Neural cell (in vitro differentiated cells): ENCODE measurements at regions not wholly inside any gene's neighbourhood (a gene's known extent, or its start where the extent isn't known, plus 50 kb on each side); places are given as distances from the start of the nearest gene placed in this dataset.

ENCODE experiments used
- H2AFZ ChIP-seq: fragments of 200-600, 300-800 bp; sonication (generic), shearing (Covaris generic); 2 replicates; pipeline ENCODE4 v1.6.0; 2014; ENCODE audit warnings: low read depth, mild to moderate bottlenecking, antibody characterized with exemption, low read length, moderate library complexity
- H3F3A ChIP-seq: fragments of 200-600 bp; shearing (Covaris generic); 2 replicates; pipeline ENCODE4 v1.6.1; 2016; ENCODE audit warnings: mild to moderate bottlenecking, moderate library complexity, mixed read lengths, antibody characterized with exemption, low read length; ENCODE audit not compliant: insufficient read depth, poor library complexity, severe bottlenecking
- H3K27ac ChIP-seq: fragments of 200-600, 300-800 bp; sonication (generic), shearing (Covaris generic); 2 replicates; pipeline ENCODE4 v1.5.1; 2014; ENCODE audit warnings: mild to moderate bottlenecking, low read length, moderate library complexity
- H3K27me3 ChIP-seq: fragments of 300-800, 200-600 bp; sonication (generic), shearing (Covaris generic); 2 replicates; pipeline ENCODE4 v1.6.0; 2014; ENCODE audit warnings: mild to moderate bottlenecking, low read depth, low read length, moderate library complexity; ENCODE audit not compliant: insufficient read depth
- H3K36me3 ChIP-seq: fragments of 300-800, 200-600 bp; sonication (generic), shearing (Covaris generic); 2 replicates; pipeline ENCODE4 v1.5.1; 2014; ENCODE audit warnings: mild to moderate bottlenecking, antibody characterized with exemption, low read length, moderate library complexity; ENCODE audit not compliant: insufficient read depth
- H3K4me2 ChIP-seq: fragments of 300-800, 200-600 bp; sonication (generic), shearing (Covaris generic); 2 replicates; pipeline ENCODE4 v1.6.0; 2014; ENCODE audit warnings: mild to moderate bottlenecking, low read length
- H3K4me3 ChIP-seq: fragments of 300-800, 200-600 bp; sonication (generic), shearing (Covaris generic); 2 replicates; pipeline ENCODE4 v1.5.1; 2014; ENCODE audit warnings: mild to moderate bottlenecking, low read length, moderate library complexity
- H3K79me2 ChIP-seq: fragments of 200-600 bp; shearing (Covaris generic); replicated peaks from 2 replicates; pipeline ENCODE4 v1.6.0; 2014; ENCODE audit warnings: mild to moderate bottlenecking, low read length, moderate library complexity; ENCODE audit not compliant: insufficient read depth
- H3K9ac ChIP-seq: fragments of 300-800, 200-600 bp; sonication (generic), shearing (Covaris generic); 2 replicates; pipeline ENCODE4 v1.6.1; 2016; ENCODE audit warnings: mild to moderate bottlenecking, low read length, mixed read lengths
- H3K9me2 ChIP-seq: fragments of 200-600 bp; shearing (Covaris generic); 2 replicates; pipeline ENCODE4 v1.6.1; 2016; ENCODE audit warnings: mild to moderate bottlenecking, low read length, mixed read lengths; ENCODE audit not compliant: insufficient read depth
- H3K9me3 ChIP-seq: fragments of 200-600, 300-800 bp; sonication (generic), shearing (Covaris generic); 2 replicates; pipeline ENCODE4 v1.6.1; 2016; ENCODE audit warnings: mild to moderate bottlenecking, mixed run types, low read length, moderate library complexity, mixed read lengths
- H4K20me1 ChIP-seq: fragments of 200-600 bp; shearing (Covaris generic); 2 replicates; pipeline ENCODE4 v1.6.1; 2016; ENCODE audit warnings: mild to moderate bottlenecking, mixed run types; ENCODE audit not compliant: insufficient read depth
- CTCF ChIP-seq: fragments of 450-650 bp; IDR thresholded peaks from 2 replicates; pipeline ENCODE4 v1.5.1; 2014; ENCODE audit warnings: antibody characterized with exemption, mild to moderate bottlenecking, moderate library complexity; ENCODE audit not compliant: poor library complexity, severe bottlenecking
- EP300 ChIP-seq: fragments of 450-650 bp; conservative IDR thresholded peaks from 2 replicates; pipeline ENCODE4 v1.6.1; 2014; ENCODE audit warnings: antibody characterized with exemption, mild to moderate bottlenecking, moderate library complexity; ENCODE audit not compliant: poor library complexity, severe bottlenecking
- EZH2 ChIP-seq: fragments of 200-600, 300-800 bp; shearing (Covaris generic), sonication (generic); IDR thresholded peaks from 2 replicates; pipeline ENCODE4 v1.6.1; 2014; ENCODE audit warnings: antibody characterized with exemption, low read length, borderline replicate concordance, mild to moderate bottlenecking; ENCODE audit not compliant: insufficient read depth, poor library complexity, severe bottlenecking
- MXI1 ChIP-seq: fragments of 450-650 bp; conservative IDR thresholded peaks from 2 replicates; pipeline ENCODE4 v1.6.1; 2014; ENCODE audit warnings: antibody characterized with exemption, mild to moderate bottlenecking; ENCODE audit not compliant: poor library complexity, severe bottlenecking
- POLR2AphosphoS5 ChIP-seq: IDR thresholded peaks from 2 replicates; pipeline ENCODE4 v1.6.1; 2012
- RAD21 ChIP-seq: fragments of 450-650 bp; conservative IDR thresholded peaks from 2 replicates; pipeline ENCODE4 v1.6.1; 2014; ENCODE audit warnings: antibody characterized with exemption, mild to moderate bottlenecking, moderate library complexity
- REST ChIP-seq: IDR thresholded peaks from 2 replicates; pipeline ENCODE4 v1.6.1; 2012; ENCODE audit warnings: borderline replicate concordance
- SMC3 ChIP-seq: fragments of 450-650 bp; conservative IDR thresholded peaks from 2 replicates; pipeline ENCODE4 v1.6.1; 2014; ENCODE audit warnings: antibody characterized with exemption, mild to moderate bottlenecking, moderate library complexity; ENCODE audit not compliant: poor library complexity
- TAF1 ChIP-seq: IDR thresholded peaks from 2 replicates; pipeline ENCODE4 v1.6.1; 2012; ENCODE audit warnings: low read depth

DNA sequence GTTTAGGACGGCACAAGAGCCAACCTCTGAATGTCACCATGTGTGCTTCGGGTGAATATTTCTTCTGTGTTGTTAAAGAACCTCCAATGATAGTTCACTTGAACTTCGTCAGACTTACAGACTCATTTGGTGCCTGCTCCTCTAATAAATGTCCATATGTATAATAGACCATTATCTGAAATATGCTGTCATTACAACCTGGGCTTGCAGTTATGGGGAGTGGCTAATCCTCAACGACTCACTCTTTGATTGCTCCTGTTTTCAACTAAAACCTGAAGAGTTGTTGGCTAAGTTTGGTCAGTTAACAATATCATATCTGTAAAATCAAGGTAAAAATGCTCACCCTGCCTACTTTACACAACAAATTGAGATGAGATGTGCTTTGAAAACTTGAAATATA is 298.7 kb upstream of the PTGER4 start:
- Histone ChIP-seq H3K9me3 (no peaks in the 10 kb centered on the region), H2AFZ (no peak overlapping the region), H3K27ac (no peak overlapping the region), H3K79me2 (no peaks in the 10 kb centered on the region), H3F3A (no peaks in the 10 kb centered on the region), H3K4me2 (no peak overlapping the region), H3K36me3 (no peaks in the 10 kb centered on the region), H3K9ac (no peak overlapping the region), H4K20me1 (no peaks in the 10 kb centered on the region), H3K27me3 (no peaks in the 10 kb centered on the region), H3K4me3 (no peak overlapping the region), H3K9me2 (no peaks in the 10 kb centered on the region)
- TF ChIP-seq EP300 (no peak), REST (no peak), EZH2 (no peak), SMC3 (no peak), CTCF (no peak), RAD21 (no peak), POLR2AphosphoS5 (no peak), TAF1 (no peak), MXI1 (no peak)

DNA sequence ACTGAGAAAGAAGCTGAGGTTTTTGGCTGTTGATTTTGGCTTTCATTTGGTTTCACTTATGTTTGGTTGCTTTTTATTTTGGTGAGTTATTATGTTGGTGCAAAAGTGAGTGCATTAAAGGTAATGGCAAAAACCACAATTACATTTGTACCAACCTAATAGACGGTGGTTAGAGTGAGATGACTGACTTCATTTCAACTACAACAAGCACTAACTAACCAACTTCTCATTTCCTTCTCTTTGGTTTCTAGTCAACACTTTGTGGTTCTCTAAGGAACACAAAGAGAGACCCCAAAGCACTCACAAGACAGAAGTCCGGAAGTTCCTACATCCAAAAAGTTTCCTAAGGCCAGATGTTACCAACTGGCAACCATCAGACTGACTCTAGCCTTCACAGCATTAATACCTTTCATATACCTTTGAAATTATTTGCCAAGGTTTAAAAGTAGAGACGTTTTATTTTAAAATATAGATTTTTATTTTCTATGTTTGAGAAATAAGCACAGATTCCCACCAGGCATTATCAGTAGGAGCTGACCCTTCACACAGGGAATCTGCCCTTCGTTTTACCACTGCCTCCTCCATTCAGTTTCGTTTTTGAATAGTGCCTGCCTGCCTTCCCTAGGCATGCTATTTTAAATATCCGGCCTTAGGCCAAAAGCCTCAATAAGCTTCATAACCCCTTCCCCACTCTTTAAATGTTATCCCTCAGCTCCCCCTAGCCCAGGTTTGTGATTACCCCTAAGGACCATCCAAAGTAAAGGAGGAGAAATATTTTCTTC is 301.1 kb upstream of the PTGER4 start:
- no peaks in the 10 kb centered on the region for H3K79me2 ChIP-seq
- TF ChIP-seq REST (no peak), POLR2AphosphoS5 (no peak)
- no peaks in the 10 kb centered on the region for H3K9me2 ChIP-seq
- no peaks in the 10 kb centered on the region for H4K20me1 ChIP-seq
- H3K9me3 ChIP-seq: no peaks in the 10 kb centered on the region
- H3K36me3 ChIP-seq: no peaks in the 10 kb centered on the region
- no peak overlapping the region for H3K9ac ChIP-seq
- H3F3A ChIP-seq: no peaks in the 10 kb centered on the region
- no peak overlapping the region for H3K27ac ChIP-seq
- no peak overlapping the region for H3K4me2 ChIP-seq
- no peak overlapping the region for H3K4me3 ChIP-seq
- H3K27me3 ChIP-seq: no peaks in the 10 kb centered on the region
- no peak overlapping the region for H2AFZ ChIP-seq
